AG04450 (cell line): ENCODE measurements at regions not wholly inside any gene's neighbourhood (a gene's known extent, or its start where the extent isn't known, plus 50 kb on each side); places are given as distances from the start of the nearest gene placed in this dataset.

Source experiments
- CTCF ChIA-PET: fragments of 300-600, 350-600 bp; formaldehyde crosslinking; extraction: SDS; loops from one replicate; lab custom pipeline; 2022; ENCODE audit warnings: antibody characterized with exemption, inconsistent platforms; lab: Charles Lee
- POLR2A ChIA-PET: fragments of 350-600 bp; formaldehyde crosslinking; extraction: SDS; loops from one replicate; lab custom pipeline; 2021; ENCODE audit warnings: antibody characterized with exemption, inconsistent platforms; lab: Yijun Ruan, JAX
- DNase-seq: peaks from one replicate; pipeline ENCODE4 v3.0.0-alpha.2; 2011; ENCODE audit warnings: low read depth, low spot score
- H3K27ac ChIP-seq: one replicate; pipeline ENCODE4 v1.5.1; 2012; ENCODE audit warnings: low read depth, low read length, control low read depth
- H3K27me3 ChIP-seq: one replicate; pipeline ENCODE4 v1.6.0; 2012; ENCODE audit warnings: low read length; ENCODE audit not compliant: control insufficient read depth, insufficient read depth
- H3K4me3 ChIP-seq: 2 replicates; pipeline ENCODE4 v1.5.1; 2011; ENCODE audit warnings: mild to moderate bottlenecking, low read depth, low read length, control low read depth
- H3K9me3 ChIP-seq: 2 replicates; pipeline ENCODE4 v1.5.1; 2012; ENCODE audit warnings: low read length; ENCODE audit not compliant: control insufficient read depth, insufficient read depth
- CTCF ChIP-seq: IDR thresholded peaks from 2 replicates; pipeline ENCODE4 v1.5.1; 2011; ENCODE audit warnings: low read depth, low read length, control low read depth, inconsistent platforms

GRCh38 chr1:87733386-87733785 is 404.7 kb downstream of the LMO4 start:
- ChIA-PET POLR2A (no interaction called here), CTCF (no interaction called here)
- no peak overlapping the region for H3K27ac ChIP-seq
- no peak for DNase-seq
- H3K9me3 ChIP-seq, result no peaks in the 10 kb centered on the region
- H3K27me3 ChIP-seq, result no peaks in the 10 kb centered on the region
- H3K4me3 ChIP-seq, result no peak overlapping the region
- TF ChIP-seq CTCF, result no peak

- DNase-seq, result no peak
- Histone ChIP-seq H3K27ac (no peak overlapping the region), H3K27me3 (no peaks in the 10 kb centered on the region), H3K9me3 (no peaks in the 10 kb centered on the region), H3K4me3 (no peak overlapping the region)
- ChIA-PET POLR2A (no interaction called here), CTCF (interaction anchor here (1.0 kb wide), 1 partner anchor 218 kb away, joined by 4 read pairs; no protein-coding TSS in a partner anchor)
- no peak for TF ChIP-seq CTCF
These were observed 407.1 kb downstream of the LMO4 start for GRCh38 chr1:87735750-87736149.

GRCh38 chr1:87739141-87739540 is 410.5 kb downstream of the LMO4 start:
- no peaks in the 10 kb centered on the region for H3K9me3 ChIP-seq

GRCh38 chr1:87739704-87740103 is 411.0 kb downstream of the LMO4 start:
- CTCF ChIA-PET, result no interaction called here
- POLR2A ChIA-PET, result no interaction called here
- no peak for TF ChIP-seq CTCF
- Histone ChIP-seq H3K27me3 (no peaks in the 10 kb centered on the region), H3K27ac (no peak overlapping the region), H3K9me3 (no peaks in the 10 kb centered on the region), H3K4me3 (no peak overlapping the region)
- no peak for DNase-seq

More at GRCh38 chr1:87739141-87739540, 410.5 kb downstream of the LMO4 start:
- TF ChIP-seq CTCF, result no peak
- H3K27ac ChIP-seq, result no peak overlapping the region
- DNase-seq, result no peak
- H3K27me3 ChIP-seq, result no peaks in the 10 kb centered on the region
- CTCF ChIA-PET, result no interaction called here
- H3K4me3 ChIP-seq, result no peak overlapping the region
- POLR2A ChIA-PET, result no interaction called here

GRCh38 chr1:87743256-87743655 is 414.6 kb downstream of the LMO4 start:
- Histone ChIP-seq H3K27me3 (no peaks in the 10 kb centered on the region), H3K27ac (no peak overlapping the region), H3K4me3 (no peak overlapping the region), H3K9me3 (no peaks in the 10 kb centered on the region)
- no peak for DNase-seq
- CTCF ChIA-PET, result interaction anchor here (0.6 kb wide), 1 partner anchor 407 kb away, joined by 3 read pairs; no protein-coding TSS in a partner anchor
- POLR2A ChIA-PET, result no interaction called here
- TF ChIP-seq CTCF, result no peak
